B cell (primary cell): ENCODE measurements at regions not wholly inside any gene's neighbourhood (a gene's known extent, or its start where the extent isn't known, plus 50 kb on each side); places are given as distances from the start of the nearest gene placed in this dataset.
"Not testable (repeated sequence)": the region's sequence is repeated elsewhere in the genome, so short reads cannot be mapped to it uniquely, and the experiment has no call there.

Source experiments
- ATAC-seq: fragments of 200-7000 bp; cut with Tn5 transposase; one replicate; pipeline ENCODE4 v1.10.0; 2021; ENCODE audit warnings: low read depth, mild to moderate bottlenecking, moderate number of reproducible peaks, moderate library complexity
- CTCF ChIA-PET: fragments of 350-600 bp; sonication (Branson Sonifier 250); formaldehyde crosslinking; loops from one replicate; lab custom pipeline; 2021; ENCODE audit warnings: antibody characterized with exemption, inconsistent platforms; lab: Charles Lee
- POLR2A ChIA-PET: fragments of 350-600 bp; sonication (Branson Sonifier 250); formaldehyde crosslinking; loops from one replicate; lab custom pipeline; 2021; ENCODE audit warnings: antibody characterized with exemption; lab: Charles Lee
- DNase-seq: peaks from one replicate; pipeline ENCODE4 v3.0.0; 2013
- H2AFZ ChIP-seq: 2 replicates; pipeline ENCODE4 v1.6.1; 2012; ENCODE audit warnings: mild to moderate bottlenecking, low read depth, low read length; ENCODE audit not compliant: insufficient read depth, poor library complexity, severe bottlenecking
- H3K27ac ChIP-seq, 2 donors: 1 replicate in 1 of 2; 2 replicates in 1 of 2; pipeline ENCODE4 v1.5.1; 2012 to 2013; ENCODE audit warnings: low read length in 2 of 2, mild to moderate bottlenecking in 2 of 2, moderate library complexity in 1 of 2
- H3K27me3 ChIP-seq, 4 experiments: fragments of 200-600 bp in 1 of 4; sonication (generic) in 1 of 4; replicated peaks in 1 of 4; 1 replicate in 2 of 4; 2 replicates in 2 of 4; pipeline versions ENCODE4 v1.6.1 to v1.7.0; 2013 to 2016; ENCODE audit warnings: low read length in 3 of 4, mild to moderate bottlenecking in 2 of 4, mixed read lengths in 1 of 4, moderate library complexity in 1 of 4; ENCODE audit not compliant: insufficient read depth in 4 of 4, control insufficient read depth in 3 of 4; ENCODE audit errors: control extremely low read depth in 1 of 4
- H3K36me3 ChIP-seq, 2 experiments: replicated peaks in 1 of 2; 1 replicate in 1 of 2; 2 replicates in 1 of 2; pipeline versions ENCODE4 v1.6.1 to v1.7.1; 2013; ENCODE audit warnings: low read length in 1 of 2; ENCODE audit not compliant: insufficient read depth in 2 of 2, control insufficient read depth in 1 of 2; ENCODE audit errors: control extremely low read depth in 1 of 2, extremely low read depth in 1 of 2
- H3K4me1 ChIP-seq, 2 donors: fragments of 200-600 bp in 1 of 2; sonication (generic) in 1 of 2; 1 replicate in 1 of 2; 2 replicates in 1 of 2; pipeline versions ENCODE4 v1.5.1 to v1.6.1; 2013 to 2017; ENCODE audit warnings: low read length in 2 of 2; ENCODE audit not compliant: control insufficient read depth in 2 of 2, insufficient read depth in 2 of 2
- H3K4me2 ChIP-seq: replicated peaks from 2 replicates; pipeline ENCODE3; 2012; ENCODE audit warnings: mild to moderate bottlenecking, low read depth, low read length; ENCODE audit not compliant: poor library complexity, severe bottlenecking
- H3K4me3 ChIP-seq, 5 experiments: fragments of 200-600 bp in 1 of 5; sonication (generic) in 1 of 5; 1 replicate in 3 of 5; 2 replicates in 2 of 5; pipeline versions ENCODE4 v1.5.1 to v1.7.0; 2011 to 2016; ENCODE audit warnings: low read length in 4 of 5, mild to moderate bottlenecking in 4 of 5, low read depth in 2 of 5, control low read depth in 1 of 5, moderate library complexity in 1 of 5; ENCODE audit not compliant: insufficient read depth in 1 of 5; ENCODE audit errors: control extremely low read depth in 1 of 5, extremely low read depth in 1 of 5
- H3K79me2 ChIP-seq: fragments of 200-600 bp; sonication (generic); one replicate; pipeline ENCODE4 v1.6.0; 2016; ENCODE audit warnings: low read length; ENCODE audit not compliant: control insufficient read depth, insufficient read depth
- H3K9ac ChIP-seq: fragments of 200-600 bp; sonication (generic); 2 replicates; pipeline ENCODE4 v1.6.1; 2017; ENCODE audit warnings: mild to moderate bottlenecking, low read length, moderate library complexity
- H3K9me3 ChIP-seq, 3 donors: one replicate each; pipeline versions ENCODE4 v1.6.1 to v1.7.1; 2013; ENCODE audit warnings: low read length in 2 of 3; ENCODE audit not compliant: control insufficient read depth in 2 of 3, insufficient read depth in 1 of 3; ENCODE audit errors: control extremely low read depth in 1 of 3
- H4K20me1 ChIP-seq: 2 replicates; pipeline ENCODE4 v1.6.0; 2012; ENCODE audit warnings: mild to moderate bottlenecking, low read length; ENCODE audit not compliant: insufficient read depth, control insufficient read depth, poor library complexity, severe bottlenecking
- H3K27ac Mint-ChIP-seq: one replicate; pipeline ENCODE4 v1.8.0; 2021; ENCODE audit warnings: mixed read lengths
- H3K27me3 Mint-ChIP-seq: one replicate; pipeline ENCODE4 v1.8.0; 2021; ENCODE audit warnings: mixed read lengths
- H3K4me1 Mint-ChIP-seq: one replicate; pipeline ENCODE4 v1.8.0; 2021; ENCODE audit warnings: mixed read lengths
- H3K4me3 Mint-ChIP-seq: one replicate; pipeline ENCODE4 v1.8.0; 2021; ENCODE audit warnings: mixed read lengths
- H3K9me3 Mint-ChIP-seq: one replicate; pipeline ENCODE4 v1.8.0; 2022; ENCODE audit warnings: mixed read lengths; ENCODE audit not compliant: insufficient read depth
- EZH2 ChIP-seq: IDR thresholded peaks from 2 replicates; pipeline ENCODE4 v1.6.1; 2012; ENCODE audit warnings: borderline replicate concordance, low read depth, mild to moderate bottlenecking, moderate library complexity, low read length; ENCODE audit not compliant: insufficient read depth, poor library complexity, severe bottlenecking
- WGBS: methylation state at CpG from one replicate; pipeline ENCODE4 v1.1.5; 2013; ENCODE audit warnings: missing lambda C conversion rate; ENCODE audit not compliant: insufficient coverage; 5-methylcytosine and 5-hydroxymethylcytosine counted together
- intact Hi-C: fragments of 100-400 bp; cut with micrococcal nuclease; formaldehyde crosslinking; loops from one replicate; pipeline ENCODE4 v1.10.0; 2022
- TF ChIP-seq, protein P1 (sequence below): fragments of 200-600 bp; IDR thresholded peaks from one replicate; pipeline ENCODE4 v1.8.0; 2022; ENCODE audit warnings: antibody characterized with exemption, mild to moderate bottlenecking

DNA sequence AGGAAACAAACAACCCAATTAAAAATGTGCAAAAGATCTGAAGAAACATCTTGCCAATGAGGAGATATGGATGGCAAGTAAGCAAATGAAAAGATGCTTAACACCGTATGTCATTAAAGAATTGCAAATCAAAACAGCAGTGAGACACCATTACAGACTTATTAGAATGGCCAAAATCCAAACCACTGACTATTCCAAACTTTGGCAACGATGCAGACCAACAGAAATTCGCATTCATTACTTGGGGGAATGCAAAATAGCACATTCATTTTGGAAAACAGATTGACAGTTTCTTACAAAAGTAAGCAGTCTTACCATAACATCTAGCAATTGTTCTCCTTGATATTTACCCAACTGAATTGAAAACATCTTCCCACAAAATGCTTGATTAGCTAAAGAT, 1118.7 kb downstream of the SUCLG1 start:
- Histone ChIP-seq H3K36me3 (no peaks in the 10 kb centered on the region), H3K27ac (no peak overlapping the region), H4K20me1 (no peaks in the 10 kb centered on the region), H3K79me2 (no peaks in the 10 kb centered on the region), H3K4me3 (no peak overlapping the region), H3K4me2 (no peak overlapping the region), H3K9me3 (peaks cover 0 to 4% (median 0%) of the 10 kb centered on the region in 3 donors), H3K4me1 (no peaks in the 10 kb centered on the region), H3K27me3 (no peaks in the 10 kb centered on the region), H2AFZ (no peak overlapping the region), H3K9ac (no peak overlapping the region)
- intact Hi-C loops, result no loop called here
- ChIA-PET POLR2A (no interaction called here), CTCF (no interaction called here)
- 100% methylated on average over 1 of the region's 3 CpGs for WGBS
- Mint-ChIP-seq H3K27ac (no peak overlapping the region), H3K4me1 (no peaks in the 10 kb centered on the region), H3K9me3 (peaks cover 4% of the 10 kb centered on the region), H3K27me3 (no peaks in the 10 kb centered on the region), H3K4me3 (no peak overlapping the region)
- TF ChIP-seq EZH2, result no peak
- TF ChIP-seq, protein P1, sequence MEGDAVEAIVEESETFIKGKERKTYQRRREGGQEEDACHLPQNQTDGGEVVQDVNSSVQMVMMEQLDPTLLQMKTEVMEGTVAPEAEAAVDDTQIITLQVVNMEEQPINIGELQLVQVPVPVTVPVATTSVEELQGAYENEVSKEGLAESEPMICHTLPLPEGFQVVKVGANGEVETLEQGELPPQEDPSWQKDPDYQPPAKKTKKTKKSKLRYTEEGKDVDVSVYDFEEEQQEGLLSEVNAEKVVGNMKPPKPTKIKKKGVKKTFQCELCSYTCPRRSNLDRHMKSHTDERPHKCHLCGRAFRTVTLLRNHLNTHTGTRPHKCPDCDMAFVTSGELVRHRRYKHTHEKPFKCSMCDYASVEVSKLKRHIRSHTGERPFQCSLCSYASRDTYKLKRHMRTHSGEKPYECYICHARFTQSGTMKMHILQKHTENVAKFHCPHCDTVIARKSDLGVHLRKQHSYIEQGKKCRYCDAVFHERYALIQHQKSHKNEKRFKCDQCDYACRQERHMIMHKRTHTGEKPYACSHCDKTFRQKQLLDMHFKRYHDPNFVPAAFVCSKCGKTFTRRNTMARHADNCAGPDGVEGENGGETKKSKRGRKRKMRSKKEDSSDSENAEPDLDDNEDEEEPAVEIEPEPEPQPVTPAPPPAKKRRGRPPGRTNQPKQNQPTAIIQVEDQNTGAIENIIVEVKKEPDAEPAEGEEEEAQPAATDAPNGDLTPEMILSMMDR, result no peak
- ATAC-seq (no peak), DNase-seq (no peak)

DNA sequence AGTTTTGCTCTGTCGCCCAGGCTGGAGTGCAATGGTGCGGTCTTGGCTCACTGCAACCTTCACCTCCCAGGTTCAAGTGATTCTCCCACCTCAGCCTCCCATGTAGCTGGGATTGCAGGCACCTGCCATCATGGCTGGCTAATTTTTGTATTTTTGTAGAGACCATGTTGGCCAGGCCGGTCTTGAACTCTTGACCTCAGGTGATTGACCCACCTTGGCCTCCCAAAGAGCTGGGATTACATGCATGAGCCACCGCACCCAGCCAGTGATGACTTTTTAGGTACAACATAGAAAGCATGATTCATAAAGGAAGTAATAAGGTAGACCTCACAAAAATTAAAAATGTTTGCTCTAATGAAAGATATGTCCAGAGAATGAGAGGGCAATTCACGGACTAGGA, 1119.1 kb downstream of the SUCLG1 start:
- intact Hi-C loops, H3K4me2 ChIP-seq, H3K4me1 Mint-ChIP-seq, H3K4me3 ChIP-seq, H3K9me3 Mint-ChIP-seq, H3K36me3 ChIP-seq, H3K4me1 ChIP-seq, POLR2A ChIA-PET, H4K20me1 ChIP-seq, H3K4me3 Mint-ChIP-seq, H3K9me3 ChIP-seq, H3K27ac ChIP-seq, H2AFZ ChIP-seq, H3K79me2 ChIP-seq, H3K27me3 Mint-ChIP-seq, H3K9ac ChIP-seq, ATAC-seq, H3K27me3 ChIP-seq, CTCF ChIA-PET, DNase-seq, H3K27ac Mint-ChIP-seq: not testable (repeated sequence)
- 92% methylated on average over 2 of the region's 5 CpGs for WGBS
